ENCODE measurements at regions not wholly inside any gene's neighbourhood (a gene's known extent, or its start where the extent isn't known, plus 50 kb on each side); places are given as distances from the start of the nearest gene placed in this dataset.

DNA sequence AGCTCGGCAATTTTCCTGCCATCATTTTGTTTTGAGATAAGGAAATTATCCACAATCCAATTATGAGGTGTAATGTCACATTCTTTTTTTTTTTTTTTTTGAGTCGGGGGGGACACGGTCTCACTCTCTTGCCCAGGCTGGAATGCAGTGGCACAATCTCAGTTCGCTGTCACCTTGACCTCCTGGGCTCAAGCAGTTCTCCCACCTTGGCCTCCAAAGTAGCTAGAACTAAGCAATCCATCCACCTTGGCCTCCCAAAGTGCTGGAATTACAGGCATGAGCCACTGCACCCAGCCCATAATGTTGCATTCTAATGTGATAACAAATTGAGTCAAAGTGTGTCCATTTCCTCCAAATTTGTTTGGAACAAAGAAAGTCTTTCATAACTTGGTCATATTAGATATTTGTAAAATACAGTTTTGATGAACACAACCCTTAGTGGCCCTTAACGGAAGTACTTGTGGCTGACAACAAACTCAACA lies 144.1 kb upstream of the AFDN start:
- TF ChIP-seq, protein P1, sequence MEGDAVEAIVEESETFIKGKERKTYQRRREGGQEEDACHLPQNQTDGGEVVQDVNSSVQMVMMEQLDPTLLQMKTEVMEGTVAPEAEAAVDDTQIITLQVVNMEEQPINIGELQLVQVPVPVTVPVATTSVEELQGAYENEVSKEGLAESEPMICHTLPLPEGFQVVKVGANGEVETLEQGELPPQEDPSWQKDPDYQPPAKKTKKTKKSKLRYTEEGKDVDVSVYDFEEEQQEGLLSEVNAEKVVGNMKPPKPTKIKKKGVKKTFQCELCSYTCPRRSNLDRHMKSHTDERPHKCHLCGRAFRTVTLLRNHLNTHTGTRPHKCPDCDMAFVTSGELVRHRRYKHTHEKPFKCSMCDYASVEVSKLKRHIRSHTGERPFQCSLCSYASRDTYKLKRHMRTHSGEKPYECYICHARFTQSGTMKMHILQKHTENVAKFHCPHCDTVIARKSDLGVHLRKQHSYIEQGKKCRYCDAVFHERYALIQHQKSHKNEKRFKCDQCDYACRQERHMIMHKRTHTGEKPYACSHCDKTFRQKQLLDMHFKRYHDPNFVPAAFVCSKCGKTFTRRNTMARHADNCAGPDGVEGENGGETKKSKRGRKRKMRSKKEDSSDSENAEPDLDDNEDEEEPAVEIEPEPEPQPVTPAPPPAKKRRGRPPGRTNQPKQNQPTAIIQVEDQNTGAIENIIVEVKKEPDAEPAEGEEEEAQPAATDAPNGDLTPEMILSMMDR (conservative IDR thresholded peaks at IDR 0.05; ENCODE audit: low read depth in 2 of 2), result no peak
- no peak for TF ChIP-seq EZH2phosphoT487 (IDR thresholded peaks at IDR 0.05; ENCODE audit: unreplicated experiment)
- no peak for TF ChIP-seq CREB1 (CRISPR knock-in tag; IDR thresholded peaks at IDR 0.05; ENCODE audit: low read depth)
